ENCODE measurements at regions not wholly inside any gene's neighbourhood (a gene's known extent, or its start where the extent isn't known, plus 50 kb on each side); places are given as distances from the start of the nearest gene placed in this dataset.

GRCh38 chr6:79408256-79408974 lies 128.8 kb downstream of the LCA5 start:
- Histone ChIP-seq H3K27me3 (no peaks in the 10 kb centered on the region), H3K36me3 (no peaks in the 10 kb centered on the region), H3K9me3 (no peaks in the 10 kb centered on the region), H3K4me1 (peaks cover 0 to 17% (median 4%) of the 10 kb centered on the region in 4 donors), H3K27ac (no peak overlapping the region), H3K4me3 (no peak overlapping the region)
- intact Hi-C loops (cut with DNase I) = no loop called here
- TF ChIP-seq, protein P1, sequence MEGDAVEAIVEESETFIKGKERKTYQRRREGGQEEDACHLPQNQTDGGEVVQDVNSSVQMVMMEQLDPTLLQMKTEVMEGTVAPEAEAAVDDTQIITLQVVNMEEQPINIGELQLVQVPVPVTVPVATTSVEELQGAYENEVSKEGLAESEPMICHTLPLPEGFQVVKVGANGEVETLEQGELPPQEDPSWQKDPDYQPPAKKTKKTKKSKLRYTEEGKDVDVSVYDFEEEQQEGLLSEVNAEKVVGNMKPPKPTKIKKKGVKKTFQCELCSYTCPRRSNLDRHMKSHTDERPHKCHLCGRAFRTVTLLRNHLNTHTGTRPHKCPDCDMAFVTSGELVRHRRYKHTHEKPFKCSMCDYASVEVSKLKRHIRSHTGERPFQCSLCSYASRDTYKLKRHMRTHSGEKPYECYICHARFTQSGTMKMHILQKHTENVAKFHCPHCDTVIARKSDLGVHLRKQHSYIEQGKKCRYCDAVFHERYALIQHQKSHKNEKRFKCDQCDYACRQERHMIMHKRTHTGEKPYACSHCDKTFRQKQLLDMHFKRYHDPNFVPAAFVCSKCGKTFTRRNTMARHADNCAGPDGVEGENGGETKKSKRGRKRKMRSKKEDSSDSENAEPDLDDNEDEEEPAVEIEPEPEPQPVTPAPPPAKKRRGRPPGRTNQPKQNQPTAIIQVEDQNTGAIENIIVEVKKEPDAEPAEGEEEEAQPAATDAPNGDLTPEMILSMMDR (IDR thresholded peaks at IDR 0.05) = no peak
- TF ChIP-seq POLR2A (IDR thresholded peaks at IDR 0.05) = no peak
- 71% methylated on average over 6 of the region's 7 CpGs for WGBS (ENCODE audit: insufficient coverage, low coverage, low lambda C conversion rate, missing lambda C conversion rate)
- DNase-seq (no peak), ATAC-seq (no peak)

GRCh38 chr6:79404677-79405076 lies 132.6 kb downstream of the LCA5 start:
- Histone ChIP-seq H3K36me3 (no peaks in the 10 kb centered on the region), H3K4me3 (no peak overlapping the region), H3K27ac (peak overlapping the region in 1 of 3 donors; percentile 38), H3K27me3 (no peaks in the 10 kb centered on the region), H3K9me3 (no peaks in the 10 kb centered on the region), H3K4me1 (peaks cover 0 to 22% (median 7%) of the 10 kb centered on the region in 4 donors)
- DNase-seq (peak; percentile 77 to 93 (median 88)), ATAC-seq (peak; percentile 93 to 98 (median 96))
- WGBS (ENCODE audit: insufficient coverage, low coverage, low lambda C conversion rate, missing lambda C conversion rate) = 26% methylated on average over 3 of the region's 8 CpGs
- TF ChIP-seq, protein P1 (IDR thresholded peaks at IDR 0.05) = no peak
- no peak for TF ChIP-seq POLR2A (IDR thresholded peaks at IDR 0.05)
- intact Hi-C loops (cut with DNase I) = no loop called here

- Histone ChIP-seq H3K4me1 (peaks cover 0 to 22% (median 7%) of the 10 kb centered on the region in 4 donors), H3K27me3 (no peaks in the 10 kb centered on the region), H3K27ac (peak overlapping the region in 1 of 3 donors; percentile 38), H3K36me3 (no peaks in the 10 kb centered on the region), H3K9me3 (no peaks in the 10 kb centered on the region), H3K4me3 (no peak overlapping the region)
- TF ChIP-seq POLR2A (IDR thresholded peaks at IDR 0.05) = no peak
- TF ChIP-seq, protein P1 (IDR thresholded peaks at IDR 0.05) = no peak
- ATAC-seq = peak in 1 of 4 donors; percentile 13
- DNase-seq = no peak
- intact Hi-C loops (cut with DNase I) = no loop called here
- 14% methylated on average over 2 of the region's 3 CpGs for WGBS (ENCODE audit: insufficient coverage, low coverage, low lambda C conversion rate, missing lambda C conversion rate)
These were observed 133.0 kb downstream of the LCA5 start for GRCh38 chr6:79404261-79404660.

DNA sequence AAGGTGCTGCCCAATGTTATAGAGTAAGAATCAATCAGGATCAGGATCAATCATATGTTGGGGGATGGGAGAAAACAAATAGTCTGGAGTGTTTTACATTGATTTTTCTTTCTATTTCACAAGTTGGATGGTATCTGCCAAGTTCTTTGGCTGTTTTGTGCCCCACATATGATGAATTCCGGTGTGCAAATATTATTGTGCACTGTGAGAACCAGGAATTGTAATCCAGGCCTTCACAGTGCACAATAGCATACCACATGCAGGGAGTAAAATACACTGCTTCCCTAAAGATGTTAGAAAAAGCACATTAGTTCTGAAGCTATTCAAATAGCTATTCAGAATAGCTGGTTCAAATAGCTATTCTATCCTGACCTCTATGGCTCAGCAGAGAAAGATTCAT lies 133.7 kb downstream of the LCA5 start:
- intact Hi-C loops (cut with DNase I) = no loop called here
- ATAC-seq (peak; percentile 54 to 82 (median 63)), DNase-seq (no peak)
- H3K27ac ChIP-seq = peak overlapping the region in 2 of 3 donors; percentile 12 to 38
- TF ChIP-seq POLR2A (IDR thresholded peaks at IDR 0.05) = no peak
- TF ChIP-seq, protein P1 (IDR thresholded peaks at IDR 0.05) = no peak
- H3K9me3 ChIP-seq = no peaks in the 10 kb centered on the region
- WGBS (ENCODE audit: insufficient coverage, low coverage, low lambda C conversion rate, missing lambda C conversion rate) = 8% methylated on average over 1 of the region's 1 CpG
- H3K4me1 ChIP-seq = peaks cover 0 to 22% (median 7%) of the 10 kb centered on the region in 4 donors
- H3K36me3 ChIP-seq = no peaks in the 10 kb centered on the region
- H3K27me3 ChIP-seq = no peaks in the 10 kb centered on the region
- H3K4me3 ChIP-seq = no peak overlapping the region

Data from right lobe of liver (tissue), 6 donors.